ENCODE measurements at regions not wholly inside any gene's neighbourhood (a gene's known extent, or its start where the extent isn't known, plus 50 kb on each side); places are given as distances from the start of the nearest gene placed in this dataset.

GRCh38 chr12:77619425-77619824 lies 211.3 kb upstream of the NAV3 start:
- H3K27ac ChIP-seq (ENCODE audit: low read length) = no peak overlapping the region
- Mint-ChIP-seq H3K36me3 (no peaks in the 10 kb centered on the region), H3K4me3 (no peak overlapping the region), H3K4me1 (no peaks in the 10 kb centered on the region), H3K27ac (no peak overlapping the region), H3K27me3 (ENCODE audit: low read depth in 2 of 2) (no peaks in the 10 kb centered on the region), H3K9me3 (peaks cover 10 to 13% of the 10 kb centered on the region in 2 donors)
- DNase-seq = no peak
- no peaks in the 10 kb centered on the region for H3K4me1 ChIP-seq (ENCODE audit: control insufficient read depth, insufficient read depth, low read length)
- TF ChIP-seq CTCF (IDR thresholded peaks at IDR 0.05) = no peak
- no peak for ATAC-seq
- no peaks in the 10 kb centered on the region for H3K9me3 ChIP-seq (ENCODE audit: control insufficient read depth, insufficient read depth, low read length)
- no peak overlapping the region for H3K4me3 ChIP-seq (ENCODE audit: low read length)
- intact Hi-C loops (cut with micrococcal nuclease) = no loop called here
- no peaks in the 10 kb centered on the region for H3K27me3 ChIP-seq (ENCODE audit: control insufficient read depth, insufficient read depth, low read length)
- 83% methylated on average over 1 of the region's 3 CpGs for WGBS (ENCODE audit: insufficient coverage)
- H3K36me3 ChIP-seq (ENCODE audit: control insufficient read depth, insufficient read depth, low read length) = no peaks in the 10 kb centered on the region

- 100% methylated on average over 1 of the region's 1 CpG for WGBS (ENCODE audit: insufficient coverage)
- H3K27me3 Mint-ChIP-seq (ENCODE audit: low read depth in 2 of 2) = no peaks in the 10 kb centered on the region
- DNase-seq (no peak), ATAC-seq (no peak)
- no peak overlapping the region for H3K27ac Mint-ChIP-seq
- no peak for TF ChIP-seq CTCF (IDR thresholded peaks at IDR 0.05)
- Histone ChIP-seq H3K4me3 (ENCODE audit: low read length) (no peak overlapping the region), H3K27ac (ENCODE audit: low read length) (no peak overlapping the region), H3K4me1 (ENCODE audit: control insufficient read depth, insufficient read depth, low read length) (no peaks in the 10 kb centered on the region), H3K9me3 (ENCODE audit: control insufficient read depth, insufficient read depth, low read length) (no peaks in the 10 kb centered on the region), H3K36me3 (ENCODE audit: control insufficient read depth, insufficient read depth, low read length) (no peaks in the 10 kb centered on the region), H3K27me3 (ENCODE audit: control insufficient read depth, insufficient read depth, low read length) (no peaks in the 10 kb centered on the region)
- peaks cover 7 to 11% of the 10 kb centered on the region in 2 donors for H3K9me3 Mint-ChIP-seq
- H3K36me3 Mint-ChIP-seq = no peaks in the 10 kb centered on the region
- intact Hi-C loops (cut with micrococcal nuclease) = no loop called here
- no peak overlapping the region for H3K4me3 Mint-ChIP-seq
- no peaks in the 10 kb centered on the region for H3K4me1 Mint-ChIP-seq
Measured at GRCh38 chr12:77617818-77618217, 212.9 kb upstream of the NAV3 start.

- TF ChIP-seq CTCF (IDR thresholded peaks at IDR 0.05) = no peak
- no peaks in the 10 kb centered on the region for H3K4me1 Mint-ChIP-seq
- no peaks in the 10 kb centered on the region for H3K9me3 ChIP-seq (ENCODE audit: control insufficient read depth, insufficient read depth, low read length)
- no peak overlapping the region for H3K27ac Mint-ChIP-seq
- WGBS (ENCODE audit: insufficient coverage) = 100% methylated on average over 2 of the region's 2 CpGs
- no peaks in the 10 kb centered on the region for H3K36me3 ChIP-seq (ENCODE audit: control insufficient read depth, insufficient read depth, low read length)
- H3K27me3 Mint-ChIP-seq (ENCODE audit: low read depth in 2 of 2) = no peaks in the 10 kb centered on the region
- H3K4me3 ChIP-seq (ENCODE audit: low read length) = no peak overlapping the region
- no peaks in the 10 kb centered on the region for H3K4me1 ChIP-seq (ENCODE audit: control insufficient read depth, insufficient read depth, low read length)
- DNase-seq = no peak
- no peaks in the 10 kb centered on the region for H3K27me3 ChIP-seq (ENCODE audit: control insufficient read depth, insufficient read depth, low read length)
- intact Hi-C loops (cut with micrococcal nuclease) = no loop called here
- ATAC-seq = no peak
- peaks cover 9 to 14% of the 10 kb centered on the region in 2 donors for H3K9me3 Mint-ChIP-seq
- H3K27ac ChIP-seq (ENCODE audit: low read length) = no peak overlapping the region
- H3K4me3 Mint-ChIP-seq = no peak overlapping the region
- no peaks in the 10 kb centered on the region for H3K36me3 Mint-ChIP-seq
Measured at GRCh38 chr12:77615332-77615731, 215.4 kb upstream of the NAV3 start.

GRCh38 chr12:77613411-77613810 lies 217.3 kb upstream of the NAV3 start:
- Mint-ChIP-seq H3K36me3 (no peaks in the 10 kb centered on the region), H3K4me1 (no peaks in the 10 kb centered on the region), H3K9me3 (peaks cover 9 to 11% of the 10 kb centered on the region in 2 donors), H3K27ac (no peak overlapping the region), H3K4me3 (no peak overlapping the region), H3K27me3 (ENCODE audit: low read depth in 2 of 2) (no peaks in the 10 kb centered on the region)
- H3K9me3 ChIP-seq (ENCODE audit: control insufficient read depth, insufficient read depth, low read length) = no peaks in the 10 kb centered on the region
- no peak overlapping the region for H3K4me3 ChIP-seq (ENCODE audit: low read length)
- no peak for TF ChIP-seq CTCF (IDR thresholded peaks at IDR 0.05)
- no peak overlapping the region for H3K27ac ChIP-seq (ENCODE audit: low read length)
- H3K36me3 ChIP-seq (ENCODE audit: control insufficient read depth, insufficient read depth, low read length) = no peaks in the 10 kb centered on the region
- intact Hi-C loops (cut with micrococcal nuclease) = no loop called here
- ATAC-seq (no peak), DNase-seq (no peak)
- H3K4me1 ChIP-seq (ENCODE audit: control insufficient read depth, insufficient read depth, low read length) = no peaks in the 10 kb centered on the region
- no peaks in the 10 kb centered on the region for H3K27me3 ChIP-seq (ENCODE audit: control insufficient read depth, insufficient read depth, low read length)
- 52% methylated on average over 4 of the region's 4 CpGs for WGBS (ENCODE audit: insufficient coverage)
